SK-N-SH (cell line): ENCODE measurements at regions not wholly inside any gene's neighbourhood (a gene's known extent, or its start where the extent isn't known, plus 50 kb on each side); places are given as distances from the start of the nearest gene placed in this dataset.

Experiments used
- EP300 ChIP-seq, 2 experiments: IDR thresholded peaks; 2 replicates each; pipeline versions ENCODE4 v1.4.0 to v1.6.1; 2012; ENCODE audit warnings: borderline replicate concordance in 1 of 2, low read depth in 1 of 2, low read length in 1 of 2
- MXI1 ChIP-seq: IDR thresholded peaks from 2 replicates; pipeline ENCODE4 v1.6.1; 2012; ENCODE audit warnings: mild to moderate bottlenecking, low read depth, low read length, improper control_type of control experiment
- POLR2AphosphoS5 ChIP-seq: IDR thresholded peaks from 2 replicates; pipeline ENCODE4 v1.6.1; 2012; ENCODE audit warnings: low read depth, low read length
- SIN3A ChIP-seq: IDR thresholded peaks from 2 replicates; pipeline ENCODE4 v1.6.1; 2012; ENCODE audit warnings: low read depth, mild to moderate bottlenecking, low read length, moderate library complexity, borderline replicate concordance
- SMC3 ChIP-seq: IDR thresholded peaks from 2 replicates; pipeline ENCODE4 v1.6.1; 2012; ENCODE audit warnings: low read depth, low read length, improper control_type of control experiment
- TAF1 ChIP-seq: IDR thresholded peaks from 2 replicates; pipeline ENCODE4 v1.6.1; 2012; ENCODE audit warnings: low read depth, mild to moderate bottlenecking, low read length, moderate library complexity, borderline replicate concordance
- TCF12 ChIP-seq: IDR thresholded peaks from 2 replicates; pipeline ENCODE4 v1.4.0; 2012
- TF ChIP-seq, protein P1 (sequence below): fragments of 200-600 bp; sonication (generic); IDR thresholded peaks from 2 replicates; pipeline ENCODE4 v1.6.1; 2017; ENCODE audit warnings: antibody characterized with exemption, mild to moderate bottlenecking, moderate library complexity
- TF ChIP-seq, protein P2 (sequence below): IDR thresholded peaks from 2 replicates; pipeline ENCODE4 v1.4.0; 2012; ENCODE audit warnings: low read depth

DNA sequence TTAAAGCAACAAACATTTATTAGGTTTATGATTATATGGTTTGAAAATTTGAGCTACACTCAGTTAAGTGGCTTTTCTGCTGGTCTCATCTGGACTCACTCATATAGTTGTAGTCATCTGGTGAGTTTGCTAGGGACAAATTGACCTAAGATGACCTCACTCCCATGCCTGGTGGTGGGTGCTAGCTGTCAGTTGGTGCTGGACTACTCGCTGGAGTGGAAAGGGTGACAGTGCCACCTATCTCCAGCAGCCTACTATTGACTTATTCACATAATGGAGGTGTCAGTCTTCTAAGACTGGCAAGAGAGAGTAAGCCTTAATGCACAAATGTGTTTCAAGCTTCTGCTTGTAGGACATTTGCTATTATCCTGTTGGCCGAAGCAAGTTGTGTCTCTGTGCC lies 88.2 kb downstream of the TASL start:
- TF ChIP-seq, protein P1, sequence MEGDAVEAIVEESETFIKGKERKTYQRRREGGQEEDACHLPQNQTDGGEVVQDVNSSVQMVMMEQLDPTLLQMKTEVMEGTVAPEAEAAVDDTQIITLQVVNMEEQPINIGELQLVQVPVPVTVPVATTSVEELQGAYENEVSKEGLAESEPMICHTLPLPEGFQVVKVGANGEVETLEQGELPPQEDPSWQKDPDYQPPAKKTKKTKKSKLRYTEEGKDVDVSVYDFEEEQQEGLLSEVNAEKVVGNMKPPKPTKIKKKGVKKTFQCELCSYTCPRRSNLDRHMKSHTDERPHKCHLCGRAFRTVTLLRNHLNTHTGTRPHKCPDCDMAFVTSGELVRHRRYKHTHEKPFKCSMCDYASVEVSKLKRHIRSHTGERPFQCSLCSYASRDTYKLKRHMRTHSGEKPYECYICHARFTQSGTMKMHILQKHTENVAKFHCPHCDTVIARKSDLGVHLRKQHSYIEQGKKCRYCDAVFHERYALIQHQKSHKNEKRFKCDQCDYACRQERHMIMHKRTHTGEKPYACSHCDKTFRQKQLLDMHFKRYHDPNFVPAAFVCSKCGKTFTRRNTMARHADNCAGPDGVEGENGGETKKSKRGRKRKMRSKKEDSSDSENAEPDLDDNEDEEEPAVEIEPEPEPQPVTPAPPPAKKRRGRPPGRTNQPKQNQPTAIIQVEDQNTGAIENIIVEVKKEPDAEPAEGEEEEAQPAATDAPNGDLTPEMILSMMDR = peak; percentile 38
- TF ChIP-seq, protein P2, sequence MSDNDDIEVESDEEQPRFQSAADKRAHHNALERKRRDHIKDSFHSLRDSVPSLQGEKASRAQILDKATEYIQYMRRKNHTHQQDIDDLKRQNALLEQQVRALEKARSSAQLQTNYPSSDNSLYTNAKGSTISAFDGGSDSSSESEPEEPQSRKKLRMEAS = no peak
- TF ChIP-seq MXI1 = no peak
- TF ChIP-seq POLR2AphosphoS5 = no peak
- TF ChIP-seq SIN3A = no peak
- no peak for TF ChIP-seq TAF1
- no peak for TF ChIP-seq TCF12
- no peak for TF ChIP-seq EP300 (IDR thresholded peaks at IDR 0.05; ENCODE audit: borderline replicate concordance in 1 of 2, low read depth in 1 of 2, low read length in 1 of 2)
- TF ChIP-seq SMC3 = no peak
